GM13977 (cell line): ENCODE measurements at regions not wholly inside any gene's neighbourhood (a gene's known extent, or its start where the extent isn't known, plus 50 kb on each side); places are given as distances from the start of the nearest gene placed in this dataset.

ENCODE experiments used
- DNase-seq: peaks from one replicate; pipeline ENCODE4 v3.0.0; 2012; ENCODE audit warnings: low spot score
- in situ Hi-C: fragments of 300-500 bp; cut with MboI; formaldehyde crosslinking; loops from one replicate; pipeline ENCODE4 v1.12.0; 2022; ENCODE audit warnings: low sequenced_read_pairs, low pct_unique_long_range_greater_than_20kb, mixed read lengths, inconsistent platforms; ENCODE audit not compliant: unreplicated experiment
- TF ChIP-seq, protein P1 (sequence below): IDR thresholded peaks from 2 replicates; pipeline ENCODE4 v1.5.1; 2012; ENCODE audit warnings: mild to moderate bottlenecking, control low read depth; ENCODE audit not compliant: insufficient read depth; ENCODE audit errors: extremely low read depth, missing control alignments

DNA sequence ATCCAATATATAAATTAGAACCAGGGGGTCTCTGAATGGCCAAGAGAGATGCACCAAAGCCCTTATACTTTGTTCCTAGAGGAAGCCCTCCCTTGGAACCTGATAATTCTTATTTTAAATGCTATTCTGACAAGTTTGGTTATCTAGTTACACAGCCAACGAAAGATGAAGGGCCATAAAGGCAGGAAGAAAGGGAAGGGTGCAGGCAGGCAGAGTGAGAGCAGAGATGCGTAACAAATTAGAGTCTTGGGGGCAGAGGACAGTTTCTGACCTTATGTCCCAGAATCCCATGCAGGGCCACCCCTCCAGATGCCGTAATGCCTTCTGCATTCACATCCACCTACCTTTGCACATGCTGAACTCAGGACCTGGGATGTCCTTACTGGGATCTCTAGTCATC is 344.6 kb upstream of the ARID1B start:
- in situ Hi-C loops: no loop called here
- TF ChIP-seq, protein P1, sequence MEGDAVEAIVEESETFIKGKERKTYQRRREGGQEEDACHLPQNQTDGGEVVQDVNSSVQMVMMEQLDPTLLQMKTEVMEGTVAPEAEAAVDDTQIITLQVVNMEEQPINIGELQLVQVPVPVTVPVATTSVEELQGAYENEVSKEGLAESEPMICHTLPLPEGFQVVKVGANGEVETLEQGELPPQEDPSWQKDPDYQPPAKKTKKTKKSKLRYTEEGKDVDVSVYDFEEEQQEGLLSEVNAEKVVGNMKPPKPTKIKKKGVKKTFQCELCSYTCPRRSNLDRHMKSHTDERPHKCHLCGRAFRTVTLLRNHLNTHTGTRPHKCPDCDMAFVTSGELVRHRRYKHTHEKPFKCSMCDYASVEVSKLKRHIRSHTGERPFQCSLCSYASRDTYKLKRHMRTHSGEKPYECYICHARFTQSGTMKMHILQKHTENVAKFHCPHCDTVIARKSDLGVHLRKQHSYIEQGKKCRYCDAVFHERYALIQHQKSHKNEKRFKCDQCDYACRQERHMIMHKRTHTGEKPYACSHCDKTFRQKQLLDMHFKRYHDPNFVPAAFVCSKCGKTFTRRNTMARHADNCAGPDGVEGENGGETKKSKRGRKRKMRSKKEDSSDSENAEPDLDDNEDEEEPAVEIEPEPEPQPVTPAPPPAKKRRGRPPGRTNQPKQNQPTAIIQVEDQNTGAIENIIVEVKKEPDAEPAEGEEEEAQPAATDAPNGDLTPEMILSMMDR: no peak
- no peak for DNase-seq

GRCh38 chr6:156430386-156430785 is 346.8 kb upstream of the ARID1B start:
- in situ Hi-C loops: no loop called here
- TF ChIP-seq, protein P1: no peak
- DNase-seq: no peak

DNA sequence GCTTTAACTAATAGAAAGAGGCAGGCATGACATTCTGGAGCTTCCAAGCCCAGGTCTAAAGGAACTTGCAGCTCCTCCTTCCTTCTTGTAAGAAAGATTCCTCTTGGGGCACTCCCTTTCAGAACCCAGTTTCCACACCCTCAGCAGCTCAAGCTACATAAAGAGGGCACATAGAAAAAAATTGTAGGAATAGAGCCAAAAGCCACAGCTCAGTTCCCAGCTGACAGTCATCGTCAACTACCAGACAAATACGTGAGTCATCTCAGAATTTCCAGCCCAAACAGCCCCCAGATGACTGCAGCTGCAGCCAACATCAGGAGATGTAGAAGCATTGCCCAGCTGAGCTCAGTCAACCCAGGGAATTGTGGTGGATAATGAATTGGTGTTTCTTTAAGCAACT is 349.8 kb upstream of the ARID1B start:
- DNase-seq: no peak
- in situ Hi-C loops: no loop called here
- TF ChIP-seq, protein P1: no peak

DNA sequence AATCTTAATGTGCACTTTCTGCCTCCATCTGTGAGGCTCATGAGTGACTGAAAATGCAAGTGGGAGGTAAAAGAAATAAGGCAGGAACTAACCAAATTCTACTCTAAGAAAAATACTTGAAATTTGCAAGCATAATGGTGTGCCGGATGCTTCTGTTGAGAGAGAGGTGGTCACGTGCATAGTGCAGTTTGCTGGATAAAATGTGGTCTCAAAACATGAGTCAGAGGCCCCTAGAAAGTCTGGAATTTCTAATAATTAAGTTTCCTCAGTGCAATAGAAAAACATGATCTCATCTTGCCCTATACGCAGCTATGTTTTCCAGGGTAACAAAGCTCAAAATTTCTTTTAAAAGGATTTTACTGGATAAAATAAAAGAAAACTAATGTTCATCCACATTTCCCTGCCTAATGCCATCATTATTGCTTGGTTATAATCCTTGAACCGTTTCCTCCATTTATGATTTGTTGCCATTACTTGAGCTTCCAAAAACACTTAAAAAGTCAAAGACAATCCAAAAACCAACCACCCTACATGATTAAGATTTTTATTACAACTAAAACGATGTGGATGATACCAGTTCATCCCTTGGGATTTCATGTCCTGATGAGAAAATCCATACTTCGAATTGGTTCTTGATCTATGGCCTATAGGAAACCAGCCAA is 351.7 kb upstream of the ARID1B start:
- in situ Hi-C loops: no loop called here

GRCh38 chr6:156423829-156424228 is 353.3 kb upstream of the ARID1B start:
- no peak for DNase-seq
- in situ Hi-C loops: no loop called here
- TF ChIP-seq, protein P1: no peak

More for the DNA sequence above, 351.7 kb upstream of the ARID1B start:
- TF ChIP-seq, protein P1: no peak
- no peak for DNase-seq

GRCh38 chr6:156423075-156423474 is 354.1 kb upstream of the ARID1B start:
- in situ Hi-C loops: no loop called here
- no peak for DNase-seq
- TF ChIP-seq, protein P1: no peak
